GM12891 (cell line): ENCODE measurements at regions not wholly inside any gene's neighbourhood (a gene's known extent, or its start where the extent isn't known, plus 50 kb on each side); places are given as distances from the start of the nearest gene placed in this dataset.

Source experiments
- POLR2A ChIP-seq: IDR thresholded peaks from 2 replicates; pipeline ENCODE4 v1.6.1; 2011; ENCODE audit warnings: low read depth, low read length, control low read depth
- POLR2AphosphoS5 ChIP-seq: IDR thresholded peaks from 2 replicates; pipeline ENCODE4 v1.6.1; 2011; ENCODE audit warnings: low read depth, low read length, control low read depth
- SPI1 ChIP-seq: IDR thresholded peaks from 2 replicates; pipeline ENCODE4 v1.6.1; 2011; ENCODE audit warnings: low read depth, low read length, control low read depth
- TAF1 ChIP-seq: IDR thresholded peaks from 2 replicates; pipeline ENCODE4 v1.6.1; 2011; ENCODE audit warnings: low read depth, low read length, control low read depth

DNA sequence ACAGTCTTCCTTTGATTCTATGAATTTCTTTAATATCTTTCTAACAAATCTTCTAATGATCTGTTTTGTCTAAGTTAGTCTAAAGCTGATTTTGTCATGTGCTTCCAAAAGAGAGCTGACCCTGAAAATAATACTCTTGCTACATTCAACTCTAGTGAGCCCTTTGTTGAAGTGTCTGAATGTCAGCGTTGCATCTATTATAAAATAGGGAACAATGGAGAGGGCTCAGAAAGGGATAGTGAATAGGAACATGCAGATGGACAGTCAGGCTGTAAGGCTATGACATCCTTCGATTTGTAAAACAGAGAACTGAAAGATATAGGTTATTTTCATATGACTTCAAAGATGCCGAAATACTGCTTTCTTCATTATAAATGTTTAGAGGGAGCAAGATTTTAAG, 304.5 kb downstream of the GALC start:
- TF ChIP-seq POLR2AphosphoS5 (no peak), POLR2A (no peak), TAF1 (no peak), SPI1 (no peak)
